ENCODE measurements at regions not wholly inside any gene's neighbourhood (a gene's known extent, or its start where the extent isn't known, plus 50 kb on each side); places are given as distances from the start of the nearest gene placed in this dataset.

DNA sequence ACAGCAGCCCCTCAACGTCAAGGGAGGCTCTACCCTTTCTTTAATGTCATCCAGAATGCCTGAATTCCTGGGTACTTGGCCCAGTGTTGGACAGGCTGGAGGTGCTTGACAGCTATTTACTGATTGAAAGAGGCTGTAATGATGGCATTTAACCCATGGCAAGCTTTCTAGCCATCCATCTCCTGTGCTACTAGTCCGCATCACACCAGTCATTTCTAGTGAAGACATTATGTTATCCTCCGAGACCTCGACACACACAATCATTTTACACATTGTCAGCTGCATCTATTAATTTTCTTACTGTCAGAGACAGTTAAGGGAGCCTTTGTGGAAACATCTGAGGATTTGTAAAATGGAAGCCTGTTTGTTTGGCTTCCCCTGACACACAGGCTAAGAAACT, 149.3 kb upstream of the FSTL4 start:
- TF ChIP-seq CTCF (IDR thresholded peaks at IDR 0.05 in 2 of 3, conservative IDR thresholded peaks at IDR 0.05 in 1 of 3; ENCODE audit: control insufficient read depth in 2 of 3, extremely low read depth in 1 of 3, insufficient read depth in 1 of 3, low read depth in 3 of 3, low read length in 3 of 3) (no peak), ZBTB33 (IDR thresholded peaks at IDR 0.05) (no peak), POLR2A (IDR thresholded peaks at IDR 0.05; ENCODE audit: low read depth, low read length) (no peak), ZNF687 (IDR thresholded peaks at IDR 0.05) (no peak), NBN (IDR thresholded peaks at IDR 0.05) (no peak), BCL11A (IDR thresholded peaks at IDR 0.05; ENCODE audit: low read depth, low read length) (no peak), CBX5 (IDR thresholded peaks at IDR 0.05; ENCODE audit: low read depth) (no peak), REST (IDR thresholded peaks at IDR 0.05; ENCODE audit: low read depth, low read length) (no peak), EZH2 (IDR thresholded peaks at IDR 0.05; ENCODE audit: borderline replicate concordance, control insufficient read depth, low read depth, low read length) (no peak), CHD2 (IDR thresholded peaks at IDR 0.05; ENCODE audit: borderline replicate concordance, low read depth, low read length) (no peak)
- TF ChIP-seq, protein P1, sequence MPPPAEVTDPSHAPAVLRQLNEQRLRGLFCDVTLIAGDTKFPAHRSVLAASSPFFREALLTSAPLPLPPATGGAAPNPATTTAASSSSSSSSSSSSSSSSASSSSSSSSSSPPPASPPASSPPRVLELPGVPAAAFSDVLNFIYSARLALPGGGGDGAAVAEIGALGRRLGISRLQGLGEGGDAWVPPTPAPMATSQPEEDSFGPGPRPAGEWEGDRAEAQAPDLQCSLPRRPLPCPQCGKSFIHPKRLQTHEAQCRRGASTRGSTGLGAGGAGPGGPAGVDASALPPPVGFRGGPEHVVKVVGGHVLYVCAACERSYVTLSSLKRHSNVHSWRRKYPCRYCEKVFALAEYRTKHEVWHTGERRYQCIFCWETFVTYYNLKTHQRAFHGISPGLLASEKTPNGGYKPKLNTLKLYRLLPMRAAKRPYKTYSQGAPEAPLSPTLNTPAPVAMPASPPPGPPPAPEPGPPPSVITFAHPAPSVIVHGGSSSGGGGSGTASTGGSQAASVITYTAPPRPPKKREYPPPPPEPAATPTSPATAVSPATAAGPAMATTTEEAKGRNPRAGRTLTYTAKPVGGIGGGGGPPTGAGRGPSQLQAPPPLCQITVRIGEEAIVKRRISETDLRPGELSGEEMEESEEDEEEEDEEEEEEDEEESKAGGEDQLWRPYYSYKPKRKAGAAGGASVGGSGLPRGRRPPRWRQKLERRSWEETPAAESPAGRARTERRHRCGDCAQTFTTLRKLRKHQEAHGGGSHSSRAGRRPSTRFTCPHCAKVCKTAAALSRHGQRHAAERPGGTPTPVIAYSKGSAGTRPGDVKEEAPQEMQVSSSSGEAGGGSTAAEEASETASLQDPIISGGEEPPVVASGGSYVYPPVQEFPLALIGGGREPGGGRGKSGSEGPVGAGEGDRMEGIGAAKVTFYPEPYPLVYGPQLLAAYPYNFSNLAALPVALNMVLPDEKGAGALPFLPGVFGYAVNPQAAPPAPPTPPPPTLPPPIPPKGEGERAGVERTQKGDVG (CRISPR knock-in tag; IDR thresholded peaks at IDR 0.05), result no peak
- TF ChIP-seq, protein P2, sequence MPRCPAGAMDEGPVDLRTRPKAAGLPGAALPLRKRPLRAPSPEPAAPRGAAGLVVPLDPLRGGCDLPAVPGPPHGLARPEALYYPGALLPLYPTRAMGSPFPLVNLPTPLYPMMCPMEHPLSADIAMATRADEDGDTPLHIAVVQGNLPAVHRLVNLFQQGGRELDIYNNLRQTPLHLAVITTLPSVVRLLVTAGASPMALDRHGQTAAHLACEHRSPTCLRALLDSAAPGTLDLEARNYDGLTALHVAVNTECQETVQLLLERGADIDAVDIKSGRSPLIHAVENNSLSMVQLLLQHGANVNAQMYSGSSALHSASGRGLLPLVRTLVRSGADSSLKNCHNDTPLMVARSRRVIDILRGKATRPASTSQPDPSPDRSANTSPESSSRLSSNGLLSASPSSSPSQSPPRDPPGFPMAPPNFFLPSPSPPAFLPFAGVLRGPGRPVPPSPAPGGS (IDR thresholded peaks at IDR 0.05; ENCODE audit: borderline replicate concordance, insufficient read depth, low read depth, low read length, poor library complexity, severe bottlenecking), result no peak
- TF ChIP-seq, protein P3, sequence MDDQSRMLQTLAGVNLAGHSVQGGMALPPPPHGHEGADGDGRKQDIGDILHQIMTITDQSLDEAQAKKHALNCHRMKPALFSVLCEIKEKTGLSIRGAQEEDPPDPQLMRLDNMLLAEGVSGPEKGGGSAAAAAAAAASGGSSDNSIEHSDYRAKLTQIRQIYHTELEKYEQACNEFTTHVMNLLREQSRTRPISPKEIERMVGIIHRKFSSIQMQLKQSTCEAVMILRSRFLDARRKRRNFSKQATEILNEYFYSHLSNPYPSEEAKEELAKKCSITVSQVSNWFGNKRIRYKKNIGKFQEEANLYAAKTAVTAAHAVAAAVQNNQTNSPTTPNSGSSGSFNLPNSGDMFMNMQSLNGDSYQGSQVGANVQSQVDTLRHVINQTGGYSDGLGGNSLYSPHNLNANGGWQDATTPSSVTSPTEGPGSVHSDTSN (IDR thresholded peaks at IDR 0.05; ENCODE audit: insufficient replicate concordance, low read depth, low read length), result no peak
